NB4 (cell line): ENCODE measurements at regions not wholly inside any gene's neighbourhood (a gene's known extent, or its start where the extent isn't known, plus 50 kb on each side); places are given as distances from the start of the nearest gene placed in this dataset.

Experiments used
- DNase-seq: peaks from one replicate; pipeline ENCODE4 v3.0.0; 2010; ENCODE audit warnings: low read depth
- H3K4me3 ChIP-seq: one replicate; pipeline ENCODE4 v1.5.1; 2011; ENCODE audit warnings: mild to moderate bottlenecking, low read depth, low read length, moderate library complexity
- MYC ChIP-seq: IDR thresholded peaks from 2 replicates; pipeline ENCODE4 v1.6.1; 2011; ENCODE audit warnings: low read depth, low read length
- POLR2A ChIP-seq: IDR thresholded peaks from 2 replicates; pipeline ENCODE4 v1.6.1; 2011; ENCODE audit warnings: mild to moderate bottlenecking; ENCODE audit not compliant: insufficient read length; ENCODE audit errors: extremely low read depth
- TF ChIP-seq, protein P1 (sequence below): IDR thresholded peaks from 2 replicates; pipeline ENCODE4 v1.6.1; 2011; ENCODE audit warnings: low read depth, low read length
- TF ChIP-seq, protein P2 (sequence below): IDR thresholded peaks from one replicate; pipeline ENCODE4 v1.5.1; 2012; ENCODE audit warnings: low read depth, low read length

DNA sequence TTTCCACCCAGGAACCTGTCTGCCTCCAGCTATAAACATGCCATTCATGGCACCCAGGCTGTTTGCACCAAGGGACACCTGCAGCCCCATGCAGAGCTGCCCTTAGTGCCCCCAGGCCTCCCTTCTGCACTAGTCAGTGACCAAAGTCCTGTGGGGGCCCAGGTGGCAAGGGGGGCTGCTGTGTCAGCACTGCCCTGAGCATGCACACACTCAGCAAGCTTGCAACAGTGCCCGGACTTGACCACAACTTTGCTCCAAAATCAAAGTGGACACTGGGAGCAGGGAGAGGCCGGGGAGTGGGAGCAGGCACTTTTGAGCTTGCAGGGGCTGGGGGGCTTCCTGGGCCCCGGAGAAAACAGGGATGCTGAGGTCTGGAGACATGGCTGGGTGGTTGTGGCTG, 192.9 kb upstream of the MBL2 start:
- TF ChIP-seq POLR2A (no peak), MYC (no peak)
- TF ChIP-seq, protein P1, sequence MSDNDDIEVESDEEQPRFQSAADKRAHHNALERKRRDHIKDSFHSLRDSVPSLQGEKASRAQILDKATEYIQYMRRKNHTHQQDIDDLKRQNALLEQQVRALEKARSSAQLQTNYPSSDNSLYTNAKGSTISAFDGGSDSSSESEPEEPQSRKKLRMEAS, result no peak
- TF ChIP-seq, protein P2, sequence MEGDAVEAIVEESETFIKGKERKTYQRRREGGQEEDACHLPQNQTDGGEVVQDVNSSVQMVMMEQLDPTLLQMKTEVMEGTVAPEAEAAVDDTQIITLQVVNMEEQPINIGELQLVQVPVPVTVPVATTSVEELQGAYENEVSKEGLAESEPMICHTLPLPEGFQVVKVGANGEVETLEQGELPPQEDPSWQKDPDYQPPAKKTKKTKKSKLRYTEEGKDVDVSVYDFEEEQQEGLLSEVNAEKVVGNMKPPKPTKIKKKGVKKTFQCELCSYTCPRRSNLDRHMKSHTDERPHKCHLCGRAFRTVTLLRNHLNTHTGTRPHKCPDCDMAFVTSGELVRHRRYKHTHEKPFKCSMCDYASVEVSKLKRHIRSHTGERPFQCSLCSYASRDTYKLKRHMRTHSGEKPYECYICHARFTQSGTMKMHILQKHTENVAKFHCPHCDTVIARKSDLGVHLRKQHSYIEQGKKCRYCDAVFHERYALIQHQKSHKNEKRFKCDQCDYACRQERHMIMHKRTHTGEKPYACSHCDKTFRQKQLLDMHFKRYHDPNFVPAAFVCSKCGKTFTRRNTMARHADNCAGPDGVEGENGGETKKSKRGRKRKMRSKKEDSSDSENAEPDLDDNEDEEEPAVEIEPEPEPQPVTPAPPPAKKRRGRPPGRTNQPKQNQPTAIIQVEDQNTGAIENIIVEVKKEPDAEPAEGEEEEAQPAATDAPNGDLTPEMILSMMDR, result no peak
- H3K4me3 ChIP-seq, result no peak overlapping the region
- DNase-seq, result no peak

DNA sequence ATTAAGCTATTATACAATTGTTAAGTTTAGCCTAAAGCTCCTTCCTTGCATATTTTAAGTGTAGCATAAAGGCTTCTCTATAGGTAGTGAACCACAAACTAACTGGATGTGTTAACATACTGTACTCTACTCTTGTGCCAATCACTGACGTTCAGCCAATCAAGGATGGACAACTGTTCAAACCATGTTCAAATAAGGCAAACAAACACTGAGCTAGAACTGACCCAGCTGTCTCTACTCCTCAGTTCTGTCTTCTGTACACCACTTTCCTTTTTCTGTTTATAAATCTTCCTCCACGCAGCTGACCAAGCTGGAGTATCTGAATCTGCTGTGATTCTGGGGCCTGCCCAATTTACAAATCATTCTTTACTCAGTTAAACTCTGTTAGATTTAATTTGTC, 188.7 kb upstream of the MBL2 start:
- H3K4me3 ChIP-seq, result no peak overlapping the region
- TF ChIP-seq, protein P1, result no peak
- TF ChIP-seq, protein P2, result no peak
- no peak for TF ChIP-seq MYC
- DNase-seq, result no peak

DNA sequence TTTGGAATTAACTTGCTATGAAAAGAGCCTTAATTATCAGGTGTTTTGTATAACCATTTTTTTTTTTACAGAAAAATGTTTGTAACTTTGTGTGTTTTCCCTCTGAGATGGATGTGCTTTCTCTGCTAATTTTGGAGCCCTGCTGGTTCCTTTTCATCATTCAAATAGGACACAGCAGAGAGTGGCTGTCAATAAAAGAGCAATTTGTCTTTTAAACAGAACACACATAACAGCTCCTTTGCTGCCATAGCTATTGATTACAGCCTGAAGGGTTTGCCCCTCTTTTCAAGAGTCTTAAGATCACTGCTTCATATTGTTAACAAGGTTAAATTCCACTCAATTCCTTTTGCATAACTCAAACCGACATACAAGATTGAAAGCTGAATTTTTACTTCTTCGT, 187.2 kb upstream of the MBL2 start:
- no peak overlapping the region for H3K4me3 ChIP-seq
- no peak for DNase-seq
- TF ChIP-seq, protein P1, result no peak
- TF ChIP-seq, protein P2, result no peak
- no peak for TF ChIP-seq POLR2A
- TF ChIP-seq MYC, result no peak

DNA sequence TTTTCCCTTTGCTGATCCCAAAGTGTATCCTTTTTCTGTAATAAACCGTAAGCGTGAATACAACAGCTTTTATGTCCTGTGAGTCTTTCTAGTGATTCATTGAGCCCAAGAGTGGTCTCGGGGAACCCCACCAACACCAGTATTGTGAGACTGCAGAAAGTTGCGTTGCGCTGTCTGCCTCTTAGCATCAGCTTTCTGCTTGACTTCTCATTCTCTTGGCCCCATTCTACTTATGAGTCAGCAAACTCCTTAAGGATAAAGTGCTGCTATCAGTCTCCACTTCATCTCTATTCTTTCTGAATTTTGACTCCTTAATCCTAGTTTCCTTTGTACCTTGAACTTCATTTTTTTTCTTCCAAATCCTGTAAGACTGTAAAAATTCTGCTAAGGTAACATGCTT, 184.3 kb upstream of the MBL2 start:
- no peak for DNase-seq
- H3K4me3 ChIP-seq, result no peak overlapping the region
- no peak for TF ChIP-seq MYC
- TF ChIP-seq, protein P1, result no peak
- no peak for TF ChIP-seq POLR2A
- TF ChIP-seq, protein P2, result no peak

DNA sequence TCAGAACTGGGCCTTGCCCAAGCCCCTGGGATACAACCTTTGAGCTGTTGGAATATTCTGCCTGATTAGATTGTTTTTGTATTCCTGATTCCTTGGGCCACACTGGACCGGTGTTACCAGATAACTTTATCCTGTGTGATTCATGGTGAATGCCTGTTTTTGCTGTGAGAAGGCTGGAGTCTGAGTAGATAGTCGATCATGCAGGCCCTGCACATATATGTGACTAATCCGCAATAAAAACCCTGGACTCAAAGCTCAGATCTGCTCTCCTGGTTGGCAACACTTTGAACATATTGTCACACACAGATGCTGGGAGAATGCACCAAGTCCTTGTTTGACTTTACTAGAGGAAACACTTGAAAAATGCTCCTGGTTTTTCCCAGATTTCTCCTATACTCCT, 183.9 kb upstream of the MBL2 start:
- no peak for DNase-seq
- TF ChIP-seq, protein P2, result no peak
- TF ChIP-seq, protein P1, result no peak
- no peak for TF ChIP-seq MYC
- no peak for TF ChIP-seq POLR2A

DNA sequence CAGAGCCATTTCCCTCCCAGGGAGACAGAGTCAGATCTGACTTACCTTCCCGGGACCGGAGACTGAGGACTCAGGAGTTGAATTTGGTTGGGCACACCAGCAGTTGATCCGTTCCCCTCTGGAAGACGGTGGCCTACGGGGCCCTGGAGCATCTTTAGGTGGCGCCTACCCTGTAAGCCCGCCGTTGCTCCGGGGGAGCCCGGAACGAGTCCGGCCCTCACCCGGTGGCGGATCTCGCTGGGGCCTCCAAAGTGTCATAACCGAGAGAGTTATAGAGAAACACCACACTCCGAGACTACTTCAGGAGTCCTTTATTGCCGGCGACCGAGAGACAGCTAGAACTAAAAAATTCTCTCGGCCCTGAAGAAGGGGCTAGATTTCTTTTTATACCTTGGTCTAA, 182.8 kb upstream of the MBL2 start:
- no peak for DNase-seq
- TF ChIP-seq MYC, result no peak
- TF ChIP-seq POLR2A, result no peak
- TF ChIP-seq, protein P2, result no peak
- TF ChIP-seq, protein P1, result no peak
- no peak overlapping the region for H3K4me3 ChIP-seq

More for the DNA sequence above, 183.9 kb upstream of the MBL2 start:
- H3K4me3 ChIP-seq, result no peak overlapping the region
